ENCODE measurements at regions not wholly inside any gene's neighbourhood (a gene's known extent, or its start where the extent isn't known, plus 50 kb on each side); places are given as distances from the start of the nearest gene placed in this dataset.
"Not testable (repeated sequence)": the region's sequence is repeated elsewhere in the genome, so short reads cannot be mapped to it uniquely, and the experiment has no call there.

- DNase-seq (no peak), ATAC-seq (no peak)
Observed at GRCh38 chr15:58361273-58361759, 70.5 kb upstream of the LIPC start.

- ATAC-seq (no peak), DNase-seq (no peak)
Observed at GRCh38 chr15:58362262-58362922, 69.4 kb upstream of the LIPC start.

GRCh38 chr15:58363118-58363517, 68.7 kb upstream of the LIPC start:
- ATAC-seq, DNase-seq: not testable (repeated sequence)

GRCh38 chr15:58363673-58364072, 68.1 kb upstream of the LIPC start:
- DNase-seq, ATAC-seq: not testable (repeated sequence)

DNA sequence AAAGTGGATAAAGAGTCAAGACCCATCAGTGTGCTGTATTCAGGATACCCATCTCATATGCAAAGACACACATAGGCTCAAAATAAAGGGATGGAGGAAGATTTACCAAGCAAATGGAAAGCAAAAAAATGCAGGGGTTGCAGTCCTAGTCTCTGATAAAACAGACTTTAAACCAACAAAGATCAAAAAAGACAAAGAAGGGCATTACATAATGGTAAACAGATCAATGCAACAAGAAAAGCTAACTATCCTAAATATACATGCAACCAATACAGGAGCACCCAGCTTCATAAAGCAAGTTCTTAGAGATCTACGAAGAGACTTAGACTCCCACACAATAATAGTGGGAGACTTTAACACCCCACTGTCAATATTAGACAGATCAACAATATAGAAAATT, 66.7 kb upstream of the LIPC start:
- DNase-seq = not testable (repeated sequence)

DNA sequence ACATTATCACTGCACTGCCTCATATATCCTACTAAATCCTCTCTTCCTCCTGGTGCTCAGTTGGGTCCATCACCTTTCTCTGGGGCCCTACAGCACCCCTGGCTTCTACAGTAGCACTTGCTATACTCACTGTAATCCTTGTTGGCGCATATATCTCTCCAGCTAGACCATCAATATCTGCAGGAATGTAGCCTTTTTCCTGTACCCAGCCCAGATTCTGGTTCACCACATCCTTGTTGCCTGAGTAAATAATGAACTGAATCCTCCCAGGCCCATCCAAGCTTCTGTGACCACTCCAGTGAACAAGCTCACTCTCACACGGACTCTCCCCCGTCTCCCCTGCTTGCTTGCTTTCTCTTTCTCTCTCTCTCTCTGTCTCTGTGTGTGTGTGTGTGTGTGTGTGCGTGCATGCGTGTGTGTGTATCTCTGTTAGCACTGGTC, 62.5 kb upstream of the LIPC start:
- ATAC-seq (peak; percentile 43), DNase-seq (no peak)

More for the DNA sequence above, 66.7 kb upstream of the LIPC start:
- not testable (repeated sequence) for ATAC-seq

DNA sequence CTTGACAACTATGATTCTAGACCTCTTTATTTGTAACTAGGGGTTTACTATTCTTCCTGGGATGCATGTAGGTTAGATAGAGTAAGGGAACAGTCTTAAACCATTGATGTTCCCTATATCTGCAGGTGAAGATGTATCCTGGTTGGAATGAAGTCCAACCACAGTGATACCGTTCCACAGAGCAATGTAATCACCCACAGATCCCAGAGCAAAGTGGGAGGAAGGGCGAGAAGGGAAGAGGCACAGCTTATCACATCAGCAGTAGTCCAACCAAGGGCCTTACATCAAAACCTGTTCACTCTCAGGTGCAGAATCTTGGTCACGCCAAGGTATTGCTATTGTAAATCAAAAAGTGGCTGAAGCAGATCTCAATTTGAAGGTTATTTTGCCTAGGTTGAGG, 61.8 kb upstream of the LIPC start:
- ATAC-seq (no peak), DNase-seq (no peak)

DNA sequence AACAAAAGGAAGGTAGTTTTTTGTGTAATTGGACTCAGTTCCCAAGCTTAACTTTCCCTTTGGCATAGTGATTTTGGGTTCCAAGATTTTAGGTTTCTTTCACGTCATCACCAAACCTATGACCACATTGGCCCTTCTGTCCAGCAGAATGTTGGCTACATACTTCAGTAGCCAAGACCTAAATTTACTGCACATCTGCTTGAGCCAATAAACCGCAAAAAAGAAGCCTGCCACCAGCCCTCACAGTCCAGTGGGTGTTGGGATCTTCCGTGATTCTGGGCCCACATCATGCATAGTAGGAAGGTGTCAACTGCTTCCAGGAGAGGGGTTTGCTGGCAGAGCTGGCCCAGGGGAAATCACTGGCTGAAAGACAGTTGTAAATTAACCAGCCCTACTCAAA, 57.6 kb upstream of the LIPC start:
- no peak for DNase-seq

GRCh38 chr15:58377193-58377592, 54.6 kb upstream of the LIPC start:
- no peak for ATAC-seq
- no peak for DNase-seq

More for the DNA sequence above, 57.6 kb upstream of the LIPC start:
- ATAC-seq = no peak

GRCh38 chr15:58378241-58379085, 53.3 kb upstream of the LIPC start:
- no peak for ATAC-seq
- no peak for DNase-seq

DNA sequence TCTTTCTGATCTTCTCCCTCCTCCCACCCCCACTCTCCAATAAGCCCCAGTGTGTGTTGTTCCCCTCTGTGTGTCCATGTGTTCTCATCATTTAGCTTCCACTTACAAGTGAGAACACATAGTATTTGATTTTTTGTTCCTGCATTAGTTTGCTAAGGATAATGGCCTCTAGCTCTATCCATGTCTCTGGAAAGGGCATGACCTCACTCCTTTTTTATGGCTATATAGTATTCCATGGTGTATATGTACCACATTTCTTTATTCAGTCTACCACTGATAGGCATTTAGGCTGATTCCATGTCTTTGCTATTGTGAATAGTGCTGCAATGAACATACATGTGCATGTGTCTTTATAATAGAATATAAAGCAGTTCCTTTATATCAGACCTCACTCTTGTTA, 52.3 kb upstream of the LIPC start:
- ATAC-seq, DNase-seq: not testable (repeated sequence)

DNA sequence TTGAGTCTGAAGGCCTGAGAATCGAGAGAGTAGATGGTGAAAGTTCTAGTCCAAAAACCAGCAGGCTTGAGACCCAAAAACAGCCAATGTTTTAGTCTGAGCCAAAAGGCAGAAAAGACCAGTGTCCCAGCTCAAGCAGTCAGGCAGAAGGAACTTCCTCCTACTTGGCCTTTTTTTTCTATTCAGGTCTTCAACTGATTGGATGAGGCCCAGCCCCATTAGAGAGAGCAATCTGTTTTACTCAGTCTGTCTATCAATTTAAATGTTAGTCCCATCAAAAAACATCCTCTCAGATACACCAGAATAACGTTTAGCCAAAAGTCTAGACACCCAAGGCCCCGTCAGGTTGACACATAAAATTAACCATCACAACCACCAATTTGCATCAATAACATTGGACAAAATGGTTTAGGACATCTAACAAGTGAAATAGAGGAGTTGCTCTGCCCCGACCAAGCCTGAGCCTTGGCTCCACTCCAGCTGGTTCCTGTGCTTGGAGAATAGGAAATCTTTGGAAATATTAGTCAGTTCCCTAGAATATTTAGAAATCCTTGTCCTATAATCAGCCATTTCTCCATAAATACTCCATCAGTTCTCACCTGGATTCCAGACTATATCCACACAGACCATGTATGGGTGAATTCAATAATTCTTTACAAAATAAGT, 51.4 kb upstream of the LIPC start:
- DNase-seq (no peak), ATAC-seq (no peak)

- no peak for DNase-seq
Observed at GRCh38 chr15:58381697-58382096, 50.1 kb upstream of the LIPC start.

More at GRCh38 chr15:58381697-58382096, 50.1 kb upstream of the LIPC start:
- no peak for ATAC-seq

Data from stimulated activated naive CD8-positive, alpha-beta T cell treated with anti-CD3 and anti-CD28 coated beads, Interleukin-15, Interleukin-2, amounts not matched to agents 100 U/mL and 50 U/mL, for 24 hours (primary cell).